Thyroid gland (tissue), 4 donors: ENCODE measurements at regions not wholly inside any gene's neighbourhood (a gene's known extent, or its start where the extent isn't known, plus 50 kb on each side); places are given as distances from the start of the nearest gene placed in this dataset.

Experiments used
- POLR2A ChIP-seq, 2 donors: fragments of 450-650 bp; IDR thresholded peaks; one replicate each; pipeline ENCODE4 v1.6.1; 2017; ENCODE audit warnings: antibody characterized with exemption in 2 of 2, mild to moderate bottlenecking in 2 of 2, moderate library complexity in 1 of 2
- TF ChIP-seq, protein P1 (sequence below), 6 experiments: fragments of 200-600 bp in 3 of 6; fragments of 450-650 bp in 3 of 6; sonication (generic) in 3 of 6; IDR thresholded peaks; one replicate each; pipeline ENCODE4 v1.5.1; 2016 to 2019; ENCODE audit warnings: antibody characterized with exemption in 6 of 6, mild to moderate bottlenecking in 2 of 6, inconsistent platforms in 1 of 6, moderate library complexity in 1 of 6

GRCh38 chr3:148460686-148461085 is 237.0 kb upstream of the AGTR1 start:
- TF ChIP-seq, protein P1, sequence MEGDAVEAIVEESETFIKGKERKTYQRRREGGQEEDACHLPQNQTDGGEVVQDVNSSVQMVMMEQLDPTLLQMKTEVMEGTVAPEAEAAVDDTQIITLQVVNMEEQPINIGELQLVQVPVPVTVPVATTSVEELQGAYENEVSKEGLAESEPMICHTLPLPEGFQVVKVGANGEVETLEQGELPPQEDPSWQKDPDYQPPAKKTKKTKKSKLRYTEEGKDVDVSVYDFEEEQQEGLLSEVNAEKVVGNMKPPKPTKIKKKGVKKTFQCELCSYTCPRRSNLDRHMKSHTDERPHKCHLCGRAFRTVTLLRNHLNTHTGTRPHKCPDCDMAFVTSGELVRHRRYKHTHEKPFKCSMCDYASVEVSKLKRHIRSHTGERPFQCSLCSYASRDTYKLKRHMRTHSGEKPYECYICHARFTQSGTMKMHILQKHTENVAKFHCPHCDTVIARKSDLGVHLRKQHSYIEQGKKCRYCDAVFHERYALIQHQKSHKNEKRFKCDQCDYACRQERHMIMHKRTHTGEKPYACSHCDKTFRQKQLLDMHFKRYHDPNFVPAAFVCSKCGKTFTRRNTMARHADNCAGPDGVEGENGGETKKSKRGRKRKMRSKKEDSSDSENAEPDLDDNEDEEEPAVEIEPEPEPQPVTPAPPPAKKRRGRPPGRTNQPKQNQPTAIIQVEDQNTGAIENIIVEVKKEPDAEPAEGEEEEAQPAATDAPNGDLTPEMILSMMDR (IDR thresholded peaks at IDR 0.05): no peak
- TF ChIP-seq POLR2A (IDR thresholded peaks at IDR 0.05): no peak
